HG03159 (cell line): ENCODE measurements at regions not wholly inside any gene's neighbourhood (a gene's known extent, or its start where the extent isn't known, plus 50 kb on each side); places are given as distances from the start of the nearest gene placed in this dataset.

ENCODE experiments used
- ATAC-seq: cut with Tn5 transposase; IDR thresholded peaks from one replicate; pipeline ENCODE4 v1.9.1; 2021; ENCODE audit warnings: mild to moderate bottlenecking, moderate library complexity; ENCODE audit not compliant: unreplicated experiment

GRCh38 chr13:72181661-72182060 is 314.7 kb upstream of the DACH1 start:
- no peak for ATAC-seq

DNA sequence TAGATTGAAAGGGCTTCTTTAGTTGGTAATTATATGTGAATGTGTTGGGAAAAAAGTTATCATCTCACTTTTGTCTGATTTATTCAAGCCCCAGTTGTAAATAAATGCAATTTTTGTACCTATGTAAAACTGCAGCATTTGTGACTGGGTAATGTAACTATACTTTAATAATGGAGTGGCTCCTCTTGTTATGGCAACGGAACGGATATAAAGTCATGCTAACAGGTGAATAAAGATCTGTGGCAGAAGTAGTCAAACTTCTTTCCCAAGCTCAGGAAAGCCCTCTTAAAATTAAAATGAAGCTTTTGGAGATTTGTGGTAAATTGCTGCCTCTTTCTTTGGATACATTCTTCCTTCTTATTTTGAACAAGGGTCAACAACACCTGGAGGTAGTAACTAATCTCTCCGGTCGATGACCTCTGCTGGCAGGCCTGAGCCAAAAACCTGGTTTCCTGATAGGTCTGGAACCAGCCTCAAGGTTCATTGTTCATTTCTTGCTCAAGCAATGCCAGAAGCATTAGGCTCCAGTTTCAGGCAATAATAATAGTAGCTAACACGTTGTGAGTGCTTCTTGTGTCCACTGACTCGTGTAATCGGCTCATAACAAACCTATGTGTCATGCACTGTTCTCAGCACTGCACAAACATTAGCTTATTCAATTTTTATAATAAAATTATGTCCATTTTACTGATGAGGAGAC is 313.4 kb upstream of the DACH1 start:
- ATAC-seq, result no peak

DNA sequence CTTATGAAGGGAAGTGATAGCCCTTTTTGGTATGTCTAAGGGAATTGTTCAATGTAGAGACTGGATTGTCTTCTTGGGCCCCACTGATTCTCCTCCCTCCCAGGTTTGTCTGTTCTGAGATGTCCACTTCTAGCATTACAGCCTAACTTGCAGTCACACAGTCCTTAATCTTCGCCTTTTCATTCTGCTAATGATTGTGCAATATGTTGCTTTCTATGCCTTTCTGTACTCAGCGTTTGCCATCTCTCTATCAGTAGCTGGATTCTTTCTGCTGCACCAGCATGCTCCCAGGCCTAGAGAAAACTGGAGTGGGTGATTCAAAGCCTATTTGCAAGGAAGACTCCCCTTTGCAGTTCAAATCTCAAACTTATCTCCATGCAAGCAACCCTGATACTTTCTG is 307.5 kb upstream of the DACH1 start:
- no peak for ATAC-seq

- ATAC-seq, result no peak
These were observed 303.6 kb upstream of the DACH1 start for GRCh38 chr13:72170571-72170970.

DNA sequence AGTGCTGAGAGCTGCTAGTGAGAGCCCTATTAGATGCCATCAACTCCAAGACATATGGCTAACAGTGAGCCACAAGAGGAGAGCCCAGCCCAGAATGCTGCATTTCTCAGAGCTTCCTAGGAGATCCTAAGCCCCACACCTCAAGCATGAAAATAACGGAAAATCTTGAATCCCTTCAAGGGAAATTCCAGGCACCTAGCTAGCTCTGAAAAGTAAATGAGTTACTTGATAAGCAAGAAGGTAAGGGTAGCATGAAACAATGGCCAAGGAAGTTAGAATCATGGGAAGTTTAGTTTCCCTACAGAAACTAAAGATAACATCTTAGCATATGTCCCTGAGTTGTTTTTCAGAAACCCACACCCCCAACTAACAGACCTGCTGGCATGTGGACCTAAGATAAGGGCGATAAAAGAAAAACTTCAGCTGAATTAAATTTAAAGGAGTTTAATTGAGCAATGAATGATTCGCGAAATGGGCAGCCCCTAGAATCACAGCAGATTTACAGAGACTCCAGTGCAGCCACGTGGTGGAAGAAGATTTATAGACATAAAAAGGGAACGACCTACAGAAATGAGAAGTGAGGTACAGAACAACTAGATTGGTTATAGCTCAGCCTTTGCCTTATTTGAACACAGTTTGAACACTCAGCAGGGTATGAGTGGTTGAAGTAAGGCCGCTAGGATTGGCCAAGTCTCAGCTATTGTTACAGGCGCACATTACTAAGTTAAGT is 301.3 kb upstream of the DACH1 start:
- no peak for ATAC-seq

DNA sequence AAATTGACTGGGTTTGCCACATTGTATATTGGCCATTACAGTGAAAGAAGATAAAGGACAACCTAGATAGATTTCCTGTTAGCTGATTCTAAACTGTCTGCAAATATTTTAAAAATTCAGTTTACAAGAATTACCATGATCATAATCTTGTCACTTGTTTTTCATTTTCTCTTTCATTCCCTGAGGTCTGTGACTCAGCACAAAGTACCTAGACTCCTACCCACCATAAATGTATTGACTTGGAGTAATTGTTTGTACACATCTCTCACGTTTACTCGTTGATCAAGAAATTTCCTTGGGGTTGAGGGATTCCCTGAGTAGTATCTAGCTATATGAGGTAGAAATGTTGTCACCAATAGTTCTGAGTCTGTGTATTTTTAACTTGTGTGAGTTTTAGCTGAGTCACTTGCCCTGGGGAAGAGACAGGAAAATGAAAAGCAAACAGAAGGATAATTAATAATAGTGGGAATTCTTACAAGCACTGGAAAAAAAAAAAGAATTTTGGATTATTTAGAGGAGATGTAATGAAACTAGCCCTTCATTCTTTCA is 299.2 kb upstream of the DACH1 start:
- ATAC-seq, result no peak

DNA sequence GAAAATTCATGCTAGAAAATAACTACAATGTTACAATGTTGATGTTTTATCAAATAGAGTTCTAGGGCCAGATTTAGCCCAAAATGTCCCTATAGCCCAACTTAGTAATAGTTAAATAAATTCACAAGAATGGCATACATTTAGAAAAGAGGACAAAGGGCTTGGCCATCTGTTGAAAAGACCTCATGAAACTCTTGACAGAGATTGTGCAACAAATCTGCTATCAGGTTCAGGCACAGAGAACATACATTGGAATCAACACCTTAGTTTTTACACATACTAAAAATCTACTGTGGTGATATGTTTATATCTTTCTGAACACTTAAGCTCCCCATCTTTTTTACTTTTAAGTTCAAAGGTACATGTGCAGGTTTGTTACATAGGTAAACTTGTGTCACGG is 298.3 kb upstream of the DACH1 start:
- no peak for ATAC-seq

- ATAC-seq, result no peak
These were observed 297.8 kb upstream of the DACH1 start for GRCh38 chr13:72164811-72165210.

DNA sequence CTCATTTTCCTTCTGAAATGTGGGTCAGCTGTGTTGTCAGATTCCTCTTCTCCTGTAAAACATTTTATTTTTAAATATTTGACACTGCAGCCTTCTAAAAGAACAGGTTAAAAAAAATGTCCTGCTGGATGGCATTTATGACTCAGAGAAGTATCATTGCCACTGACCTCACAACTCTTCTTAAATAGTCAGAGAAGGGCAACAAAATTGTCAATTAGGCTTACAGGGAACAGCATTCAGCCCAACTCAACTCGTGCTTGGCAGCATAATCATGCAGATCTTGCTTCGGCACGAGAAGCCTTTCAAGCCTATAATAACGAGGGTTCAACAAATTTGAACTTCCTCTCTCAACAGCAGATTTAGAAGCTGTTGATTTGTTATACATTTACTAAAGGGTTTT is 296.7 kb upstream of the DACH1 start:
- ATAC-seq, result no peak

DNA sequence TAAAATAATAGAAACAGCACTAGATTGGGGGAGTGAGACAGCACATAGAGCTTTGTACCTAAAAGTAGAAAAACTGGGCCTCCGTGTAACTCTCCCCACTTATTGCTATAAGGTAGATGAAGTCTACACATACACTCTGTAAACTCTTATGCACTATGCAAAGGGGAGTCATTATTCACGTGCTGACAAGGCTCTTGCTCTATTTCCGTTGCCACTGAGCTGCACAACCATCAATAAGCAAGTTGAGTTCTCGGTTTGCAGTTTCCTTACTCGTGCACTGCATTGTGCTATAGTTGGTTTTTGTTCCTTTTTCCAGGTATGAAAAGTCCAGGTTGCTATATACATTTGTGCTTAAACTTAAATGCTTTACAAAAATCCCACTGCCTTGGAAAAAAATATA is 294.0 kb upstream of the DACH1 start:
- no peak for ATAC-seq

GRCh38 chr13:72156760-72157159 is 289.8 kb upstream of the DACH1 start:
- ATAC-seq, result no peak

DNA sequence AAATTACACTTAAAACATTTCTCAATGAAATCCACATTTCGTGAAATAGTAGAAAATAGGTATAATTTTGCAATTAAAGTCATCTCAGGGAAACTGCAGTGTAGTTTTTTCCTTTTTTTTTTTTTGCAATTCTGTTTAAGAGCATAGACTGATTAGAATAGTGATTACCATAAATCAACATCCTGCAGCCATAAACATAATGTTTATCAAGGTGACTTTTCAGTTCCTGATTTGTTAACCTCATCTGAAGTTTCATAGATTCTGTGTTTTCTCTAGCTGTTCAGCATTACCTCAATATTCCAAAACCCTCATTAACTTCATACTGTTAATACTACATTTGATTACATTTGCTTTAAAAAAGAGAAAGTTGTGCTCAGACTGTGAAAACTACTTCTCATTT is 286.3 kb upstream of the DACH1 start:
- ATAC-seq, result no peak

- no peak for ATAC-seq
These were observed 284.2 kb upstream of the DACH1 start for GRCh38 chr13:72151241-72151640.

DNA sequence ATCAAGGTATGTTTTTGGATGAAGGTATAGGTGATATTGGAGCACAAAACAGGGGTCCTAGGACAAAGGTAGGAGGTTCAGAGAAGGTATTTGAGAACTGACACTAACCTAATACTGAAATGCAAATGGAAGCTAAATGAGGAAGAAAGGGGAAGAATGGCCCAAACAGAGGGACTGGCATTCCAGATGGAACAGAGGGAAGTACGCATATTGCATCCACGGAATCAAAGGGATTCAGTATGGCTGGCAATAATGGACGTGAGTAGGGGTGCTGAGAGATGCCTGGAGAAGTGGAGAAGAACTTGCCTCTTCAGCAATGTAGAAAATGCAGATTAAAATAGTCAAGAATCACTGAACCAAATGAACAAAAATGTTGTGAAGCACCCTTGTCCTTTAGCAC is 283.5 kb upstream of the DACH1 start:
- ATAC-seq, result no peak

DNA sequence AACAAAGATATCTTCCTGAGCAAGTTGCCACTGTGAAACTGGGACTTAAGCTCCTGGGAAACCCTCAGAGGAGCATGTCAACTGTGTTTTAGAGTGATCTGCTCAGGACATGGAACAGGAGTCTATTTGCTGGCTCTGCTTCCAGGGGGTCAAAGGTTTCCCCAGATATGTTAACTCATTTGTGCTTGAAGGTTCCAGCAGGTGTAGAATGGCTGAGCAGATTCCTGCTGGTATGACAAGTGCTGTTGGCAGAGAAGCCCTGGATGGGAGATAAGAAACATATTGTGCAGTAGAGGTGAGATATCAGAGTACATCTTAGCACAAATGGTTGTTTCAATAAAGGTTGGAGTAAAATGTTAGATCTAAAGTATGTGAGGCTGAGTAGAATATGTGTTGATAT is 282.7 kb upstream of the DACH1 start:
- no peak for ATAC-seq

GRCh38 chr13:72146816-72147215 is 279.8 kb upstream of the DACH1 start:
- no peak for ATAC-seq

- ATAC-seq, result no peak
These were observed 278.4 kb upstream of the DACH1 start for GRCh38 chr13:72145383-72145782.

DNA sequence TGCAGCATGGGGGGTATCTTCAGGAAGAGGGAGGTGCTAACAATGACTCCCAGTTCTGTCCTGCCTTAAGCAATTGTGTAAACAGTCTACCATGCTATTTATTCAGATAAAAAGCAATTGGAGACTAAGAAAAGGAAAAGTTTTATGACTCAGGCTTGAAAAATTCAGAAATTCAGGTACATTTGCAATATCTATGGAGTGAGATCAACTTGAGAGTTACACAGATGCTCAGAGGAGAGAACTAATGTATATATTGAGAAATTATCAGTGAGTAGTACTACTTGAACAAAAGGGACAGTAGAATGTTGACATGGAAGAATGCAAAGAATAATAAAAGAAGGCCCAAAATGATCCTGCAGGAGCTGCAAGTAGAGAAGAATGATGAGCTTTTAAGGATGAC is 277.6 kb upstream of the DACH1 start:
- no peak for ATAC-seq

DNA sequence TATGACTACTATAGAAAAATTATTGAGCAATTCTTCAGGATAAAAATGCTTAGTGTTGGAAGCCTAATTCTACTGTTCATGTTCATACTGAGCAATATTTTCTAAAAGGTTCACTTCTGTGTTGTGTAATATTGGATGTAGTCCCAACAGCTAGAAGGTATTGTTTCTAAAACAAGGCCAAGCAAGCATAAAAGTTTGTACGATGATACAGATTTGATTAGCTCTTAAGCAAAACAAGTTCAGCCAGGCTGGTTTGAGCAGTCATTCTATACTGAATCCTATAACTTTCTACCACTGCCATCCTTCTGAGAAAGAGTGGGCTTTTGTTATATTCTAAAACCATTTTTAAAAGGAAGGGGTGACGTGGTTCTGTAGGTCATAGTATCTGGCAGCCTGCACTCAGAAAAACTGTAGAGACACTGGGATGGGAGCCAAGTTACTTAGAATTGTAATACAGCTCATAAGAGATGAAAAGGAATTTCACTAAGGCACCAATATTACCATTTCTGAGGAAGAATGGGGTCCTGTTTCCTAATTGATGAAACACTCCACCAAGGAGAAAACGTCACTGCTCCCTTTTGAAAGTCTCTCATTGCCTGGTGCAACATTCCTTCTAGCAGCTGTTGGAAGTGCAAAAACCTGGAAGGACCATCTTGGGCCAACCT is 275.0 kb upstream of the DACH1 start:
- no peak for ATAC-seq

- no peak for ATAC-seq
These were observed 272.2 kb upstream of the DACH1 start for GRCh38 chr13:72139192-72139591.

DNA sequence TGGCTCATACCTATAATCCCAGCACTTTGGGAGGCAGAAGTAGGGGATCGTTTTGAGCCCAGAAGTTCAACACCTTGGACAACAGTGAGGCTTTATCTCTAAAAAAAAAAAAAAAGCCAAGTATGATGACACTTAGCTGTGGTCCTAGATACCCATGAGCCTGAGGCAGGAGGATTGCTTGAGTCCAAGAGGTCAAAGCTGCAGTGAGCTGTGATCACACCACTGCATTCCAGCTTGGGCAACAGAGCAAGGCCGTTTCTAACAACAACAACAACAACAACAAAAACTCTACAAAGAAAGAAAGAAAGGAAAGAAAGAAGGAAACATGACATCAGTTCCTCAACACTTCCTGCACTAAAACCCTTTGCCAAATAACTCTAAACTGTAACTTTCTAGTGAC is 265.1 kb upstream of the DACH1 start:
- no peak for ATAC-seq

DNA sequence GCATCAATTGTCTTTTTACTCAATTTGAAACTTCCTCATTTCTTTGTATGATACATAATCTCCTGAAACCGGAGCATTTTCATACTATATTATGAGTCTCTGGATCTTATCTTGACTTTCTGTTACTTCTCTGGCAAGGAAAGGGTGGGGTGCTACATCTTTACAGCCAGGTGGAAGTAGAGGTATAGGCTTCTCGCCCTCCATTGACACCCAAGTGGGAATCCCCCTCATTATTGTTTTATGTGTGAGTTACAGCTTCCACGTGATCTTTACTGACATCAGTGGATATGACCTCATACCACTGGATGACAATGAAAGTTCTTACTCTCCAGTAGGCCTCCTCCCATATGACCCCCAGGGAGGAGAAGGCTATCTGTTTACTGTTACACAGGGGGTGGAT is 262.1 kb upstream of the DACH1 start:
- no peak for ATAC-seq
